Limb (tissue), 2 donors: ENCODE measurements at regions not wholly inside any gene's neighbourhood (a gene's known extent, or its start where the extent isn't known, plus 50 kb on each side); places are given as distances from the start of the nearest gene placed in this dataset.

ENCODE experiments used
- DNase-seq, 2 donors: peaks; one replicate each; pipeline ENCODE4 v3.0.0-alpha.2; 2016; ENCODE audit errors: extremely low spot score in 2 of 2

- no peak for DNase-seq
These were observed 158.5 kb upstream of the SHISA6 start for GRCh38 chr17:11082559-11082958.

GRCh38 chr17:11081342-11081741 is 159.7 kb upstream of the SHISA6 start:
- no peak for DNase-seq

GRCh38 chr17:11077673-11078072 is 163.3 kb upstream of the SHISA6 start:
- DNase-seq, result no peak

- no peak for DNase-seq
These were observed 166.6 kb upstream of the SHISA6 start for GRCh38 chr17:11074451-11074850.

- DNase-seq, result no peak
These were observed 184.1 kb upstream of the SHISA6 start for GRCh38 chr17:11056926-11057325.

- no peak for DNase-seq
These were observed 187.2 kb upstream of the SHISA6 start for GRCh38 chr17:11053846-11054245.

GRCh38 chr17:11049539-11049938 is 191.5 kb upstream of the SHISA6 start:
- DNase-seq, result no peak

- no peak for DNase-seq
These were observed 193.8 kb upstream of the SHISA6 start for GRCh38 chr17:11047228-11047627.

GRCh38 chr17:11039342-11039741 is 201.5 kb upstream of the PIRT start:
- DNase-seq, result no peak

- no peak for DNase-seq
These were observed 197.8 kb upstream of the PIRT start for GRCh38 chr17:11035681-11036080.

- DNase-seq, result no peak
These were observed 193.9 kb upstream of the PIRT start for GRCh38 chr17:11031787-11032186.

- DNase-seq, result no peak
These were observed 191.9 kb upstream of the PIRT start for GRCh38 chr17:11029791-11030190.

GRCh38 chr17:11028349-11028748 is 190.5 kb upstream of the PIRT start:
- DNase-seq, result no peak

GRCh38 chr17:11026903-11027302 is 189.0 kb upstream of the PIRT start:
- DNase-seq, result no peak

- no peak for DNase-seq
These were observed 186.0 kb upstream of the PIRT start for GRCh38 chr17:11023639-11024479.

- no peak for DNase-seq
These were observed 168.6 kb upstream of the PIRT start for GRCh38 chr17:11006530-11006929.

- no peak for DNase-seq
These were observed 168.1 kb upstream of the PIRT start for GRCh38 chr17:11005940-11006339.

GRCh38 chr17:11002417-11002816 is 164.5 kb upstream of the PIRT start:
- no peak for DNase-seq

- no peak for DNase-seq
These were observed 163.8 kb upstream of the PIRT start for GRCh38 chr17:11001651-11002050.

GRCh38 chr17:10999484-10999883 is 161.6 kb upstream of the PIRT start:
- DNase-seq, result no peak

- peak in 1 of 2 donors; percentile 11 for DNase-seq
These were observed 155.2 kb upstream of the PIRT start for GRCh38 chr17:10993126-10993525.

- DNase-seq, result peak in 1 of 2 donors; percentile 23
These were observed 154.4 kb upstream of the PIRT start for GRCh38 chr17:10992106-10992880.

GRCh38 chr17:10987786-10988185 is 149.9 kb upstream of the PIRT start:
- DNase-seq, result no peak
